ENCODE measurements at regions not wholly inside any gene's neighbourhood (a gene's known extent, or its start where the extent isn't known, plus 50 kb on each side); places are given as distances from the start of the nearest gene placed in this dataset.

DNA sequence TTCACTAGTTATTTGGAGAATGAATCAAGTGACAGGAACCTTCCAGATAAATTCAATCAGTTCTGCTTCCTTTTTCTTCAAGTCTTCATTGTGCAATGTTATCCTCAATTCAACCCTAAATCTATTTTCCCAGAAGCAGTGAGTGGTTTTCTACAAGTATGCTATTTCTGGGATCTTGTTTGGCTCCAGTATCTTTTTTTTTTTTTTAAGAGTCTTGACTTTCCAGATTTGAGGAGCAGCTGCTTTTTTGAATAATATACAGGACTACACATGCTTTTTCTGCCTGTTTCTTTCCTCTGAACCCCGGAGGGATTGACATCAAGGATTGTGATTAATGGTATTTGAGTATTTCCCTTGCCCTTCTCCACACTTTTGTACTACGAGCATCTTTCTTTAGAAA is 339.2 kb upstream of the JAG1 start:
- TF ChIP-seq JUND (IDR thresholded peaks at IDR 0.05; ENCODE audit: low read length) (no peak), POLR2A (IDR thresholded peaks at IDR 0.05; ENCODE audit: control extremely low read depth in 1 of 2, low read depth in 2 of 2, low read length in 2 of 2) (no peak), POLR2AphosphoS5 (IDR thresholded peaks at IDR 0.05; ENCODE audit: low read depth, low read length) (no peak), CBX8 (IDR thresholded peaks at IDR 0.05; ENCODE audit: borderline replicate concordance, low read depth, low read length) (no peak)
- TF ChIP-seq, protein P1, sequence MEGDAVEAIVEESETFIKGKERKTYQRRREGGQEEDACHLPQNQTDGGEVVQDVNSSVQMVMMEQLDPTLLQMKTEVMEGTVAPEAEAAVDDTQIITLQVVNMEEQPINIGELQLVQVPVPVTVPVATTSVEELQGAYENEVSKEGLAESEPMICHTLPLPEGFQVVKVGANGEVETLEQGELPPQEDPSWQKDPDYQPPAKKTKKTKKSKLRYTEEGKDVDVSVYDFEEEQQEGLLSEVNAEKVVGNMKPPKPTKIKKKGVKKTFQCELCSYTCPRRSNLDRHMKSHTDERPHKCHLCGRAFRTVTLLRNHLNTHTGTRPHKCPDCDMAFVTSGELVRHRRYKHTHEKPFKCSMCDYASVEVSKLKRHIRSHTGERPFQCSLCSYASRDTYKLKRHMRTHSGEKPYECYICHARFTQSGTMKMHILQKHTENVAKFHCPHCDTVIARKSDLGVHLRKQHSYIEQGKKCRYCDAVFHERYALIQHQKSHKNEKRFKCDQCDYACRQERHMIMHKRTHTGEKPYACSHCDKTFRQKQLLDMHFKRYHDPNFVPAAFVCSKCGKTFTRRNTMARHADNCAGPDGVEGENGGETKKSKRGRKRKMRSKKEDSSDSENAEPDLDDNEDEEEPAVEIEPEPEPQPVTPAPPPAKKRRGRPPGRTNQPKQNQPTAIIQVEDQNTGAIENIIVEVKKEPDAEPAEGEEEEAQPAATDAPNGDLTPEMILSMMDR (IDR thresholded peaks at IDR 0.05; ENCODE audit: control extremely low read depth in 1 of 3, insufficient read depth in 1 of 3, low read depth in 1 of 3, low read length in 3 of 3), result no peak

Measured in H1 (cell line).